T-helper 17 cell (primary cell): ENCODE measurements at regions not wholly inside any gene's neighbourhood (a gene's known extent, or its start where the extent isn't known, plus 50 kb on each side); places are given as distances from the start of the nearest gene placed in this dataset.
"Not testable (repeated sequence)": the region's sequence is repeated elsewhere in the genome, so short reads cannot be mapped to it uniquely, and the experiment has no call there.

Experiments used
- ATAC-seq: fragments of 150-1000 bp; cut with Tn5 transposase; 2 replicates; pipeline ENCODE4 v1.10.0; 2021; ENCODE audit warnings: mild to moderate bottlenecking, moderate library complexity
- DNase-seq, 3 donors: peaks; one replicate each; pipeline versions ENCODE4 v3.0.0 to v3.0.0-alpha.2; 2020 to 2021
- H3K9me3 ChIP-seq: one replicate; pipeline ENCODE4 v1.7.0; 2013; ENCODE audit warnings: low read length, mild to moderate bottlenecking; ENCODE audit not compliant: control insufficient read depth, poor library complexity, severe bottlenecking
- H3K27ac Mint-ChIP-seq: one replicate; pipeline ENCODE4 v1.8.0; 2022; ENCODE audit warnings: mild to moderate bottlenecking, moderate library complexity, mixed read lengths
- H3K27me3 Mint-ChIP-seq: one replicate; pipeline ENCODE4 v1.8.0; 2022; ENCODE audit warnings: mixed read lengths
- H3K36me3 Mint-ChIP-seq: one replicate; pipeline ENCODE4 v1.8.0; 2022; ENCODE audit warnings: low read depth, mixed read lengths
- H3K4me1 Mint-ChIP-seq: one replicate; pipeline ENCODE4 v1.8.0; 2022; ENCODE audit warnings: mild to moderate bottlenecking, mixed read lengths
- H3K4me3 Mint-ChIP-seq: one replicate; pipeline ENCODE4 v1.8.0; 2022; ENCODE audit warnings: mild to moderate bottlenecking, moderate library complexity, mixed read lengths

DNA sequence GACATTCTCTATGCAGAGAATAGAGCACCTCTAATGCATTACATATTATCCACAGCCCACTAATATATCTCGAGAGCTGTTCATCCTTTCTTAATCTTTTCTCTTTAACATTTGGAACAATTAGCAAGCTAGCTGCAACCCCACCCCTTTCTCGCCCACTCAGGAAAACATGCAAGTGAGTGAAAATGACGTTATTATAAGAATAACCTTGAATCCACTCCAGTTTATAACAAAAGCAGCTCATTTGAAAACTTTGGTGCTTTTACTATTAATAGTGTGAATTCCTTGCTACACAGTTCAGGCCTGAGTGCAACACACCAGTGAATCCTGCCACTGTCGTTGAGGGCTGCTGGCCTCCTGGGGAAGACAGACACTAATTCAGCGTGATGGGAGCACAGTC is 63.3 kb upstream of the BMAL1 start:
- Mint-ChIP-seq H3K27ac (no peak overlapping the region), H3K27me3 (peaks cover 9% of the 10 kb centered on the region), H3K4me3 (no peak overlapping the region), H3K4me1 (peaks cover 12% of the 10 kb centered on the region), H3K36me3 (peaks cover 3% of the 10 kb centered on the region)
- no peaks in the 10 kb centered on the region for H3K9me3 ChIP-seq
- ATAC-seq, result no peak
- no peak for DNase-seq

GRCh38 chr11:13215149-13215548 is 62.4 kb upstream of the BMAL1 start:
- Mint-ChIP-seq H3K27ac (no peak overlapping the region), H3K36me3 (peaks cover 3% of the 10 kb centered on the region), H3K4me1 (peaks cover 4% of the 10 kb centered on the region), H3K4me3 (no peak overlapping the region), H3K27me3 (peaks cover 9% of the 10 kb centered on the region)
- ATAC-seq (no peak), DNase-seq (no peak)
- H3K9me3 ChIP-seq, result no peaks in the 10 kb centered on the region

GRCh38 chr11:13216019-13216710 is 61.4 kb upstream of the BMAL1 start:
- no peak for DNase-seq
- H3K27me3 Mint-ChIP-seq, result peaks cover 9% of the 10 kb centered on the region
- peak; percentile 33 for ATAC-seq

GRCh38 chr11:13216711-13217075 is 60.9 kb upstream of the BMAL1 start:
- peaks cover 9% of the 10 kb centered on the region for H3K27me3 Mint-ChIP-seq
- DNase-seq (no peak), ATAC-seq (no peak)
- H3K9me3 ChIP-seq, result no peaks in the 10 kb centered on the region
- H3K36me3 Mint-ChIP-seq, result peaks cover 3% of the 10 kb centered on the region
- H3K4me3 Mint-ChIP-seq, result no peak overlapping the region
- peaks cover 3% of the 10 kb centered on the region for H3K4me1 Mint-ChIP-seq
- H3K27ac Mint-ChIP-seq, result no peak overlapping the region

More at GRCh38 chr11:13216019-13216710, 61.4 kb upstream of the BMAL1 start:
- peaks cover 3% of the 10 kb centered on the region for H3K36me3 Mint-ChIP-seq
- no peak overlapping the region for H3K27ac Mint-ChIP-seq
- peaks cover 3% of the 10 kb centered on the region for H3K4me1 Mint-ChIP-seq
- H3K9me3 ChIP-seq, result no peaks in the 10 kb centered on the region
- no peak overlapping the region for H3K4me3 Mint-ChIP-seq

GRCh38 chr11:13218685-13219084 is 58.9 kb upstream of the BMAL1 start:
- not testable (repeated sequence) for H3K4me3 Mint-ChIP-seq, H3K9me3 ChIP-seq, H3K36me3 Mint-ChIP-seq, DNase-seq, H3K27me3 Mint-ChIP-seq, H3K27ac Mint-ChIP-seq, ATAC-seq, H3K4me1 Mint-ChIP-seq

DNA sequence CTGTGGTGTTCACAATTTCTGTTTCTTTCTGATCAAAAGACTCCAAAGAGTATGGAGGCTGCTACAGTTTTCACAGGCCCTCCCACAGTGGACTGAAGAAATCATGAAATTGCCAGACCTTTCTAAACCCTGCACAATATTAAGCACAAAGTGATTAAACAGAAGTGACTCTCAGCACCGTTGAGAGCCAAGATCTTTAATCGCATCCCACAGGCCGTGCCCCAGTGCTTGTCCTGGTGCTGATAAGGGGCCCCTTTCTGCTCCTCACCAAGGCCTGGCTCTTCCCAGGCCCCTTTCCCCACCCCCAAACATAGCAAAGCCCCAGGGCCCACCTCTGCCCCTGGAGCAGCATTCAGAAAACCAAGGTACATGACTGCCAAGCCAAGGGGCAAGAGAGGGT is 57.4 kb upstream of the BMAL1 start:
- H3K27me3 Mint-ChIP-seq, result no peaks in the 10 kb centered on the region
- no peak for ATAC-seq
- H3K27ac Mint-ChIP-seq, result no peak overlapping the region
- no peaks in the 10 kb centered on the region for H3K36me3 Mint-ChIP-seq
- no peaks in the 10 kb centered on the region for H3K9me3 ChIP-seq
- no peak overlapping the region for H3K4me3 Mint-ChIP-seq
- DNase-seq, result no peak
- H3K4me1 Mint-ChIP-seq, result no peaks in the 10 kb centered on the region

GRCh38 chr11:13221722-13222121 is 55.9 kb upstream of the BMAL1 start:
- ATAC-seq (no peak), DNase-seq (no peak)
- Mint-ChIP-seq H3K4me3 (no peak overlapping the region), H3K36me3 (no peaks in the 10 kb centered on the region), H3K4me1 (no peaks in the 10 kb centered on the region), H3K27me3 (no peaks in the 10 kb centered on the region), H3K27ac (no peak overlapping the region)
- H3K9me3 ChIP-seq, result no peaks in the 10 kb centered on the region

GRCh38 chr11:13222285-13222684 is 55.3 kb upstream of the BMAL1 start:
- no peaks in the 10 kb centered on the region for H3K9me3 ChIP-seq
- Mint-ChIP-seq H3K4me3 (no peak overlapping the region), H3K27me3 (no peaks in the 10 kb centered on the region), H3K27ac (no peak overlapping the region), H3K4me1 (no peaks in the 10 kb centered on the region), H3K36me3 (no peaks in the 10 kb centered on the region)
- no peak for ATAC-seq
- no peak for DNase-seq

DNA sequence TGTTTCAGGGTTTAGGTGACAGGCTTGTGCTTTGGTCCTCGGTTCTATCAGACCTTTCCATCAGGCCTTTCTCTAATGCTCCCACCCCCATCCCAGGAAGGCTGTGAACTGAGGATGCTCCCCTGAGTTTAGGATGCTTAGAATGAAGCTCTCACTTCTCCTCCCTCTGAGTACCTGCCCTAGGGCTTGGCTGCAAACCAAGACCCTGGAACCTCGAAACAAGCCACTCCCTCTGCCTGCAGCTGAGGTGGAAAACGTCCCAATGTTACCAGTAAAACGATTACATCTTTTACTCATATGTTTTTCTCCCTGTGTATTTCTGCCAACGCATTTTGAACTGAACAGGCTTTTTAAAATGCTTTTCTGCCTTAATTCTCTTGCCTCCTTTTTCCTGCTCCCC is 54.5 kb upstream of the BMAL1 start:
- H3K9me3 ChIP-seq, result no peaks in the 10 kb centered on the region
- Mint-ChIP-seq H3K36me3 (no peaks in the 10 kb centered on the region), H3K27me3 (no peaks in the 10 kb centered on the region), H3K4me3 (no peak overlapping the region), H3K27ac (no peak overlapping the region), H3K4me1 (peaks cover under 1% of the 10 kb centered on the region)
- no peak for ATAC-seq
- no peak for DNase-seq

DNA sequence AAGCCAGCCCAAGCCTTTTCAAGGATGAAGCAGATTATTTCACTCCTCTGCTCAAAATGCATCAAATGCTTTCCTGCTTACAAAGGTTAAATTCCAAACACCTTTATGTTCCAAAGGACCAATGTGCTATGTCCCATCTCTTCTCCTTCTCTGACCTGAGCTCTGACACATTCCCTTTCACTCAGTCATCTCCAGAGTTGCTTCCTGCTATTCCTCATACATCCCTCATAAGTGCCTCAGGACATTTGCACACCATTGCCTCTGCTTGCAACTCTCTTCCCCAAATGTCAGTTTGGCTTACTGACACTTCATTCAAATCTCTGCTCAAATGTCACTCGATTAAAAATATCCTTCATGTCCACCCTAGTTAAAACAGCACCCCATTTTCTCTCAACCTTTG is 53.3 kb upstream of the BMAL1 start:
- Mint-ChIP-seq H3K36me3 (no peaks in the 10 kb centered on the region), H3K4me1 (peaks cover 8% of the 10 kb centered on the region), H3K27ac (no peak overlapping the region), H3K4me3 (no peak overlapping the region), H3K27me3 (no peaks in the 10 kb centered on the region)
- DNase-seq, result no peak
- H3K9me3 ChIP-seq, result no peaks in the 10 kb centered on the region
- no peak for ATAC-seq

DNA sequence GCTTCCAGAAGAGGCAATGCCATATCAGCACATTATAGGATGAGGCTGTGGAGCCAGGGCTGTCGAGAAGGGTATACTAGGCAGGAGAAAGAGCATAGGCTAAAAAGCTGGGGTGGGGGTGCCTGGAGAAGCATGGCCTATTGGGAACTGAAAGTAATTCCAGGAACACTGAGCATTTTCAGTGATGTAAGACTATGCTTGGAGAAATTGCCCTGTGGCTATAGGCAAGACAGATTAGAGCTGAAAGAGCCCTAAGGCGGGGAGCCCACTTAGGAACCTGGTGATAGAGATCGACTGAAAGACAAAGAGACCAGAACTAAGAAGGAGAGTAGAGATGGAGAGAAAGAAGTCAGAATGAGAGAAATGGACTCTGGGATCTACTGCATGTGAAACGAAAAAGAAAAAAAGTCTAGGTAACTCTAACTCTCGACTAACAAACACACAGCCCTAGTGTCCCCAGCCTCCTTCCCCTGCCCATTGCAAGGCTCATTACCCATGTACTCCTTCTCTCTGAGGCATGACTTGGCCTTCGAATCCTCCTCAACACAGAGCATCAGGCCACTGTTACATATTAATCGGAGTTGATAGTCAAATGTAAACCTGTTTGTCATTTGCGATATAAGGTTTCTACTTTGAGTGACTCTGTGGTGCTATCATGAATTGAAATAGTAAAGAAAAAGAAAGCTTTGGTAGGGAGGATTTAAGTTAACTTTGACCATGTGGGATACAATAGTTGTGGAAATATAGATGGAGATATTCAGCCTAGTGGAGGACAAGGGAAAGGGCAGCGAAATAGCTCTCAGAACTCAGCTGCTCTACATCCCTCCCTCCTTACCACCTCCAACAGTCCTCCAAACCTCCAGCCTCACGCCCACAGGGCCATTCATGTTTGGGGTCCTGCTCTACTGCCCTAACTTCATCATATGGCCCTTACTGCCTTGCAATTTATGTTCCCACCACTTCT is 52.3 kb upstream of the BMAL1 start:
- H3K27ac Mint-ChIP-seq, result no peak overlapping the region
- H3K9me3 ChIP-seq, result no peaks in the 10 kb centered on the region
- peaks cover 8% of the 10 kb centered on the region for H3K4me1 Mint-ChIP-seq
- no peaks in the 10 kb centered on the region for H3K27me3 Mint-ChIP-seq
- no peaks in the 10 kb centered on the region for H3K36me3 Mint-ChIP-seq
- no peak overlapping the region for H3K4me3 Mint-ChIP-seq
- DNase-seq (no peak), ATAC-seq (no peak)

GRCh38 chr11:13227676-13228255 is 49.8 kb upstream of the BMAL1 start:
- no peaks in the 10 kb centered on the region for H3K9me3 ChIP-seq
- Mint-ChIP-seq H3K4me3 (no peak overlapping the region), H3K36me3 (no peaks in the 10 kb centered on the region), H3K27me3 (no peaks in the 10 kb centered on the region), H3K27ac (no peak overlapping the region), H3K4me1 (peaks cover 8% of the 10 kb centered on the region)
- DNase-seq (no peak), ATAC-seq (no peak)
